Gastroesophageal sphincter (tissue), 3 donors: ENCODE measurements at regions not wholly inside any gene's neighbourhood (a gene's known extent, or its start where the extent isn't known, plus 50 kb on each side); places are given as distances from the start of the nearest gene placed in this dataset.

Experiments
- CTCF ChIP-seq, 4 experiments: fragments of 200-600 bp in 2 of 4; fragments of 450-650 bp in 2 of 4; sonication (generic) in 1 of 4; IDR thresholded peaks; one replicate each; pipeline ENCODE4 v1.5.1; 2017 to 2019; ENCODE audit warnings: antibody characterized with exemption in 4 of 4, mild to moderate bottlenecking in 2 of 4, moderate library complexity in 2 of 4
- EP300 ChIP-seq: sonication (generic); formaldehyde crosslinking; IDR thresholded peaks from one replicate; pipeline ENCODE4 v1.6.1; 2017; ENCODE audit warnings: antibody characterized with exemption, mild to moderate bottlenecking

- TF ChIP-seq EP300 (no peak), CTCF (IDR thresholded peaks at IDR 0.05) (no peak)
These were observed 59.4 kb upstream of the ARSJ start for GRCh38 chr4:114038762-114039387.
